CD4-positive, alpha-beta T cell treated with Interleukin-6 at 100 ng/mL for 8 hours (primary cell): ENCODE measurements at regions not wholly inside any gene's neighbourhood (a gene's known extent, or its start where the extent isn't known, plus 50 kb on each side); places are given as distances from the start of the nearest gene placed in this dataset.
A peak's percentile ranks its signal among the peaks of the same experiment; 100 is the strongest.

Experiments used
- DNase-seq: peaks from one replicate; pipeline ENCODE4 v3.0.0-alpha.2; 2020; ENCODE audit warnings: mixed read lengths, low spot score

DNA sequence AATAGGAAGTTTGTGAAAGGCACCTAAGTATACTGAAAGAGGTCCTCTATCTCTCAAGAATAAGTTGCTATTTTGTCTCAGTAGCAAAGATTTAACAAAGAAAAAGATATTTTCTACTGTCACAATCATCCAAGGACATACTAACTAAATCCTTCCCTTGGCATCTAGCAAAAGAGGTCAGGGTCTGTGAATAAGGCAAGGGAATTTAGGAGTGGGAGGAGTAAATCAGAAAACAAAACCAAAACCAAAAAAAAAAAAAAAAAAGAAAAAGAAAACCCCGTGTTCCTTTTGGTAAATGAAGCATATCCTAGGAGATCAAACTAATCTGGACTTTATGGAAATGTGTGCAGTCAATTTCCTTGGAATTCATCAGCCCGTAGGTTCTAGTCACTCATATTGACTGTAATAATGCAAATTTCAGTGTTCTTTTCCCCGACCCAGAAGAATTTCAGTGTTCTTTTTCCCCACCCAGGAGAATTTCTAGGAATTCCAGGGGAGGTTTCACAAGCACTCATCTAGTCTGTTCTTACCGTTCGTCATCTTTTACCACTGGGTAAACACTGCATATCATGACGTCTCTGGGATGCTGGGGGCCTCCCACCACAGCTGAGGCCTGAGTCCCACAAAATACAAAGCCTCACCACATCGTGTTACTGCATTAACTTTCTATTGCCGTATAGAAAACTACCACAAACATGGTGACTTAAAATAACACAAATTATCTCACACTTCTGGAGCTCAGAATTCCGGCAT lies 113.8 kb upstream of the CCDC54 start:
- no peak for DNase-seq

DNA sequence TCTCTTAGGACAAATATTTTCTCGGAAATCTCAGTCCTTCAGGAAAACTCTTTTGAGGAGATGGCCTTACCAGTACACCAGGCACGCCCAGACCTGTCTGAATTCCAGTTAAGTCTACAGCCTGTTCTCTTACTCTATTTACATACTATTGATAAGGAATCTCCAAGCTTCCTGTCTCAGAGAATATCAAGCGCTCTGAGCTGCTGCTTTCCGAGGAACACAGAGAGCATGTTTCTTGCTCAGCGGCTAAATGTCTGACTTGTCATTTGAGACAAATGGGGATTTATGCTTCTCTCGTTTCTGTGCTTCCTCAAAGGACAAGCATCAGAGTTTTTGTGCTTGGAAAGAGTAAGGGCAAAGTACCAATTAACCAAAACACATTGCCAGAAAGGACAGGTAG lies 112.4 kb upstream of the CCDC54 start:
- DNase-seq: no peak

DNA sequence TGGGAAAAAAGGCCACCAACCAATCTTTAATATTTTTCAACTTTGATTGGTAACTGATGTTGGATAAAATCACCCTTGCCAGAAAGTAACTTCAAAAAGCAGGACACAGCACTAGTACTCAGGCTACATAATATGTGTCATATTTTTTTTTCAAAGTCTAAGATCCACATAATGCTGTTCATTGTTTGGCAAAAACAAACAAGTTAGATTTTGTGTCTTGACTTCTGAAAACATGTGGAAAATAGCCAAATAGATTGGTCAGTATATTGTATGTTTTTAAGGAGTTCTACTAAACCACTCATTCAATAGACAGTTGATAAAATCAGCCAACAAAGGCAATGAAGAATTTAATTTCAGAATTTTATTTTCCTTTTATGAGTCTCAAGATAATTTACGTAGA lies 111.7 kb upstream of the CCDC54 start:
- DNase-seq: no peak

DNA sequence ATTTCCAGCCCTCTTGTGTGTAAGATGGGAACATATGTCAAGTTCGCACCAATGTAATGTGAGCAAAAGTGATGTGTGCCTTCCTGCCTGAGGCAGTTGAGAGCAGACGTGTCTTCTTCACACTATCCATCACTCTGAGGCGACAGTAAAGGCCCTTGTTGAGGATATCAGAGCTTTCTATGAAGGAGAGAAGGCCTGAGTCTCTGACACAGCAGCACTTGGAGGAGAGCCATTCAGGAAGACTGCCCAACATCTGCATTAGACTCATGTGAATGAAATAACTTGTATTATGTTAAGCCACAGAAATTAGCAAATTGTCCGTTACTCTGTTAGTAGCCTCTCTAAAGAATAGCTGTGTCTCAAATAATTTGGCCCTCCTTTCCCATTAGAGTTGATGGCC lies 108.8 kb upstream of the CCDC54 start:
- DNase-seq: no peak

DNA sequence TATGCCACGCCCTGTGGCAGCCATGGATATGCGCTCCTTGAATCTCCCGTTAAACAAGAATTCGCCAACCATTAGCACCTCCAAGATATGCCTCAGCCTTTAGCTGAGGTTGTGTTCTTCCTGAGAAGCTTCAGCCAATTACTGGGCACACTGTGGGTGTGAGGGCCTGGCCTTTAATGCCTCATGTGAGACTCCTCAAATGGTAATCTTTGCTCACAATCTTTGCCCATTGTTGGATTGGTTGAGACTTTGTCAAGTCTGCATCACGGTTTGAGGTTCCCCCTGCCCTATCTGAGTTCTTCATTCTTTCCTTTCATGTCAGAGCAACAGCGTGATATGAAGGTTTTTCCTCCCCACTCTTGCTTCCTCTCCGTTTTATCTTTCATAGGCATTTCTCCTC lies 108.1 kb upstream of the CCDC54 start:
- DNase-seq: no peak

DNA sequence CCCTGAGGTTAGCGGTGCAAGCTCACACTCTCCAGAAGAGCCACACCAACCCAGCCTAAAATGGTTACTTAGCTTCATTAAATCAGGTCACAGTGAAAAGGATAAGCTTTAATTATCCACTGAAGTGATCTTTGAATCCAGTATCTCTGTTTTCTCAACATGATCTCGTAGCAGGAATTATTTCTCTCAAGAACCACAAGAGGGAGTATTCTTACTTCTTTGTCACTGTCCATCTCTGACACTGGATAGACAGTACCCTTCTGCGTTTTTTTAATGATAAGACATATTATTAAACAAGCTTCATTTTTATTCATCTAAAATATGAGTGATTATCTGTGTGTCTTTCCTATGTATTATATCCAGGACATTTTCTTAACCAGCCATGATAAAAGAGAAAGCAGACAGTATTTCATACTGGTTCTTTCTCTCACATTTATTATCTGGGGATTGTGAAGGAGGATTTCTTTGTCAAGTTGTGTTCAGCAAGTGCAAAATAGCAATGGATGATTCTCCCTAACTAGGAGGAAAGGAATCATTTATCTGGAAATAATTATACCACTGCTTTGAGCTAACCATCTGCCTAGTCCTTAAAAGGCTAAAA lies 105.4 kb upstream of the CCDC54 start:
- DNase-seq: peak; percentile 2

DNA sequence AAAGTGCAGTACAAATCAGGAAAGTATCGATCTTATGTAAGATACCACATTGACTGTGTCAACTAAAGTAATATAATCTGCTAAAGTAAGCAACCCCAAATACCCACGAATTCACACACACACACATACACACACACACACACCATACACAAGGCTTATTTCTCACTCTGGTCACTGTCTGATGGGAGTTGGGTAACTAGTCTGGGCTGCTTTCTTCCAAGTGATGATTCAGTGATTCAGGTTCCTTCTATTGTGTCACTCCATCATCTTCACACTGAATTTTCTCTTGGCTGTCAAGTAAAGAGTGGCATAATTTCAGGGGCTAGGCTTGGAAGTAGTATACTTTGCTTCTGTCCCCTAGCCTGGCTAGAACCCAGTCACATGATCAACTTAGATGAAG lies 104.8 kb upstream of the CCDC54 start:
- no peak for DNase-seq

DNA sequence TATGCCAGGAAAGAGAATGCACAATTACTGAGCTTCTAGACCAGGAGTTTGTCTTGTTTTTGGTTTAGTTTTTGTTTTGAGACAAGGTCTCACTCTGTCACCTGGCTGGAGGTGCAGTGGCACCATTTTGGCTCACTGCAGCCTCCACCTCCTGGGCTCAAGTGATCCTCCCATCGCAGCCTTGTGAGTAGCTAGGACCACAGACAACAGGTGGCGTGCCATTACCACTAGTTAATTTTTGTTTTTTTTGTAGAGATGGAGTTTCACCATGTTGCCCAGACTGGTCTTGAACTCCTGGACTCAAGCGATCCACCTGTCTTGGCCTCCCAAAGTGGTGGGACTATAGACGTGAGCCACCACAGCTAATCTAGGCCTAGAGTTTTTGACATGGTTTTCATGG lies 104.4 kb upstream of the CCDC54 start:
- DNase-seq: no peak

DNA sequence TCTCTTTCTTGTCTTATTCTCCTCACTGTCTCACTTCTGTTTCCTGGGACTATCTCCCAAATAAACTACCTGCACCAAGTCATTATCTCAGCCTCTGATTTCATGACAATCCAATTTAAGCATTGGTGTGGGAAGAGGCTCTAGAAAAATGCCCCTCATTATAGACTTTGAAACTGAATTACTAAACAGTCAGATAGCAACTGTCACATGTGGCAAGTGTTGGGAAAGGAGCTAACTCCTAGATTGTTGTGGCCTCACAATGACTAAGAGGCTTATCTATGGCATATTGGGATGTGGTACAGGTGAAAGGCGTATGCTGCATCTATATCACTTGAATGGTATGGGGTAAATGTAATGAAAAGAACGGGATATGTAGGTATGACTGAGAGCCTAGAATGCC lies 103.5 kb upstream of the CCDC54 start:
- no peak for DNase-seq

DNA sequence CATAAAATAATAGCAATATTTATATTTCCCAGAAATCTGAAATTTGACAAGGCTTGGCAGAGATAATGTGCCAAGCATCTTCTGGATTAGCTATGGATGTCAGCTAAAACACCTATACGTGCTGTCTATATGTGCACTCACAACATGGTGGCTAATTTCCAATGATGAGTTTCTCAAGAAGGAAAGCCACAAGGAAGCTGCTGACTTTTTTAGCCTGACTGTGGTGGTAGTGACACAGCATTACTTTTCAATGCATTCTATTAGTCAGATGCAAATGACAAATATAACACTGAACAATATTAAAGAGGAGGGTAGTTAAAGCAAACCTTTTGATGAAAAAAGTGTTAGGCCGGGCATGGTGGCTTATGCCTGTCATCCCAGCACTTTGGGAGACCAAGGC lies 101.7 kb upstream of the CCDC54 start:
- DNase-seq: no peak

DNA sequence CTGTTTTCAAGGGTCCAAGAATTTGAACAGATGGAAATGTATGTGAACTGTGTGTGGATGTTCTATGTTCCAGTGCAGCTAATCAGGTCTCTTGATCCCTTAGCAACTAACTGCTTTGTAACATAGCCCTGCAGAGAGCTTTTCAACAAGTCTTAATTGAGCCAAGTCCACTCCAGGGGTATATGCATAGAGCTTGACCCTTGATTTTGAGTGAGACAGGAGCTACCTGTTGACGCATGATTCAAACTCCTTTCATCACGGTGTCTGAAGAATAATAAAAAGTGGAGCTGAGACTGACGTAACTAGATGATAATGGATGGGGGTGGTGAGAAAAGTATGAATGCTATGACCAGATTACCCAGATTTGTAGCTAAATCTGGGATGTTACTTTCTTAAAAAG lies 93.3 kb upstream of the CCDC54 start:
- DNase-seq: no peak

DNA sequence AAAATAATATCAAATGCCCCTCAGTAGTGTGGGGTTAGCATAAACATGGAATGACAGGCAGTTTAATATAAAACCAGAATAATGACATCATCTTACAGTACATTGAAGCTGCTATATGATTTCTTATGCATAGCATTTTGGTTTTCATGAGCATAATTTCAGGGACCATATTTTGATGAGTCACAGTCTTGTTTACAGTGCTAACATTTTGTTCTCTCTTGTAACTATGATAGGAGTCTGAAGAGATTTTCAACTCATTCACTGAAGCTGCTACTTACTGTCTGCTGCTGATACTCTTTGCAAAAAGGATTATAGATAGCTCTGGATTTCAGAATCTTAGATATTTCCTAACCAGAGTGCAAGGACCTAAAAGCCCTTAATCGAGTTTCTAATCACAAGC lies 92.6 kb upstream of the CCDC54 start:
- no peak for DNase-seq

DNA sequence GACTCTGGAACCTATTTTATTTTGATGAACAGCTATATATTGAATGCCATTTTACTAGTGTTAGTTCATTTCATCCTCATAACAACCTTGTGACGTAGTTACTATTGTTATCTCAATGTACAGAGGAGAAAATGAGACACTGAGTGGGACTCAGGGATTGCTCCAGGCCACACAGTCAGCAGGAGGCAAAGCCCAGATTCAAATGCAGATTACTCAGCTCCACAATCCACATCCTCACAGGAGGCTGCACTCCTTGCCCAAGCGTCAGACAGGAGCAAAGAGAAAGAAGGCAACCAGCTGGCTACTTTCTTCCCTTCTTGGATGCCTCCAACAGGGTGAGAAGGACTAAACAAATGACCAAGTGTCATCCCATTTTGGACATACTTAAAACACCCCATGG lies 92.0 kb upstream of the CCDC54 start:
- no peak for DNase-seq

DNA sequence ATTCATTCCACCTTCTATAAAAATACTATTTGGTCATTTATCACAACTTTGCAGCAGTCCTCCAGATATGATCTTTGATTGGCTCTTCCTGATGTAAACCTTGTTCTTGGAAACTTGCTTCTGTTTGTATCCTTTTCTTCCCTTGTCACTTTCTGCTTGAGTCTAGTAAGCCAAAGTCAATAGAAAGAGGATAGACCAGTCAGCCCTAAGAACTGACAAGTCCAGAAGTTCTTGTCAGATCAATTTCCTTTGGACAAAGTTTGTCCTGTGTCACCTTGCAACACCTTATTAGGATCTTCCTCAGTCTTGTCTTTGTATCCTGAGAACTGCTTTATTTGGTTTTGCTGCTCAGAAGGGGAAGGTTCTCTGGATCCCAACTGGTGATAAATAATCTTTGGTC lies 87.9 kb upstream of the CCDC54 start:
- no peak for DNase-seq

DNA sequence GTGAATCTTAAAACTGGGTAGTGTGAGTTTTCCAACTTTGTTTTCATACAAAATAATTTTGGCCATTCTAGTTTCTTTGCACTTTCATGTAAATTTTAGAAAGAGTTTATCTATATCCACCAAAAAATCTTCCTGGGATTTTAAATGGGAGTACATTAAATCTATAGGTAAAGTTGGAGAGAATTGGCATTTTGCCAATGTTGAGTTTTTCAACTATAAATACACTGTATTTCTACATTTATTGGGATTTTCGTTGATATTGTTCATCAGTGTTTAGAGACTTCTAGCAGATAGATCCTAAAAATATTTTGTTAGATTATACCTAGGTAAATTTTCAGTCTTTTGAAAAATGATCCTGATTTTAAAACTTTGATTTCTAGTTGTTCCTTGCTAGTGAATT lies 83.1 kb upstream of the CCDC54 start:
- no peak for DNase-seq

DNA sequence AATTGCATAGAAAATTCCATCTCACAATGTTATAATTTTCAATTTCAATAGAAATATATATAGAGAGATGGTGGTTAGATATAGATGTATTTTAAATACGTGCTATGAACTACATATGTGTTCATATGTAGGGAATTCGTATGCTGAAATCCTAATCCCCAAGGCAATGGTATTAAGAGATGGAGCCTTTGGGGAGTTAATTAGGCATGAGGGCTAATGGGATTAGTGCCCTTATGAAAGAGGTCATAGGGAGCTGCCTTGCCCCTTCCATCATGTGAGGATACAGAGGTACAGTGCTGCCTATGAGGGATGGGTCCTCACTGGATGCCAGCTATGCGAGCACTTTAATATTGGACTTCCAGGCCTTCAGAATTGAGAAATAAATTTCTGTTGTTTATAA lies 79.6 kb upstream of the CCDC54 start:
- DNase-seq: no peak

DNA sequence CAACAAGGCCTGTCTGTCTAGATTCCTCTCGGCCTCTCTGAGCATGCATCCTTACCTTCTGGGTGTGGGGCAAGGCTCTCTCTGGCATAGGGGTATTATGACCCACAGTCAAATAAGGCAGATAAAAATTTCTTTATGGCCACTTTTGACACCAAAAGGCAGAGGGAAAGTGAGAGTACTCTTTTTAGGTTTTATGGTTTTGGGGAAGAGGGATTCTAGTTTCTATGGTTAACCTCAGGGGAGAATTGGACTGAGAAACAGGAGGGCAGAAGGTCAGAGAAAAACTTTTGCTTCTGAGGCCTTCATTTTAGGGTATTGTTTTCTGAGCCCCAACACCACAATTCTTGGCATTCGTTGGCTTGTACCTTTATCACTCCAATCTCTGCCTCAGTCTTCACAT lies 70.0 kb upstream of the CCDC54 start:
- DNase-seq: no peak

DNA sequence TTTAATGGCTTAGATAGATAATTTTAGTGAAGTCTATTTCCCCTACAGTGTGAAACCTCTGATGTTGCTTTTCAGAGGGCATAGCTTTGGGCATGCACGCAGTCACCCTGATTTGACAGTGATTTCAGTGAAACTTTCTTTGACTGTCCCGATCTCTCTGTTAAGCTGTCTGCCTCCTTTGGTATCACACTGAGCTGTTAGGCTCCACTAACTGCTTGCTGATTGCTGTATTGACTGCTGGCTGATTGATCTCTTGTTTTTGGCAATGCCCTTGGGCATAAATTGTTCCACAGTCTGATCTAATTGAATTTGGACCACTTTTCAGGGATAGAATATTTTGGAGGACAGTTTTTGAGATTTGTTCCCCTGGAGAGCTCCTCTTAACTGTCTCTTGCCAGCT lies 68.5 kb upstream of the CCDC54 start:
- DNase-seq: no peak

DNA sequence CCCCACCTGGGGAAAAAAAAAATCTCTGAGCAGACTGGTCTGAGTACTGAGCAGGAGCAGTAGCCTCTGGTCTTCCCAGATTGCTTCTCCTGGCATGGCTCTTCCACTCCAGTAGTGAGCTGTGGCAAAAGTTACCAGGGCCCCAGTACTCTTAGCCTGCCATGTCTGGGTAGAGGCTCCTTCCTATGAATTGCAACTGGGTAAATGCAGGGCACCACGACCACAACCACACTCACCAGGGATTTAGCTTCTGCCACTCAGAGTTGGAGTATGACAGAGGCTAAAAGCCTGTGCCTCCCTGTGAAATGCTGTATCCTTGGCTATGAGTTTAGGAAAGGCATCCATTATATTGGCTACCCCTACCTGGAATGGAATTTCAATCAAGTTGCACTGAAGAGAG lies 67.9 kb upstream of the CCDC54 start:
- DNase-seq: no peak

DNA sequence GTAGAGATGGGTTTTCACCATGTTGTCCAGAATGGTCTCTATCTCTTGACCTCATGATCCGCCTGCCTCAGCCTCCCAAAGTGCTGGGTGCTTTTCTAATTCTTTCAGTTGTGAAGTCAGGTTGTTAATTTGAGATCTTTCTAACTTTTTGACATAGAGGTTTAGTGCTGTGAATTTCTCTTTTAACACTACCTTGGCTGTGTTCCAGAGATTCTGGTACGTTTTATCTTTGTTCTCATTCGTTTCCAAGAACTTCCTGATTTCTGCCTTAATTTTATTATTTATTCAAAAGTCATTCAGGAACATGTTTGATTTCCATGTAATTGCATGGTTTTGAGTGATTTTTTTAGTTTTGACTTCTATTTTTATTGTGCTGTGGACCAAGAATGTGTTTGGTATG lies 63.5 kb upstream of the CCDC54 start:
- no peak for DNase-seq

DNA sequence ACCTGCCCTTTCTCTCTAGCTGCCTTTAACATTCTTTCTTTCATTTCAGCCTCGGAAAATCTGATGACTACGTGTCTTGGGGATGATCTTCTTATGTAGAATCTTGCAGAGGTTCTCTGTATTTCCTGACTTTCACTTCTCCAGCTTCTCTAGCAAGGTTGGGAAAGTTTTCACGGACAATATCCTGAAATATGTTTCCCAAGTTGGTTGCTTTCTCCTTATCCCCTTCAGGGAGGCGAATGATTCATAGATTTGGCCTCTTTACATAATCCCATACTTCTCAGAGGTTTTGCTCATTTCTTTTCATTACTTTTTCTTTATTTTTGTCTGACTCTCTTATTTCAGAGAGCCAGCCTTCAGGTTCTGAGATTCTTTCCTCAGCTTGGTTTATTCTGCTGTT lies 62.1 kb upstream of the CCDC54 start:
- no peak for DNase-seq

DNA sequence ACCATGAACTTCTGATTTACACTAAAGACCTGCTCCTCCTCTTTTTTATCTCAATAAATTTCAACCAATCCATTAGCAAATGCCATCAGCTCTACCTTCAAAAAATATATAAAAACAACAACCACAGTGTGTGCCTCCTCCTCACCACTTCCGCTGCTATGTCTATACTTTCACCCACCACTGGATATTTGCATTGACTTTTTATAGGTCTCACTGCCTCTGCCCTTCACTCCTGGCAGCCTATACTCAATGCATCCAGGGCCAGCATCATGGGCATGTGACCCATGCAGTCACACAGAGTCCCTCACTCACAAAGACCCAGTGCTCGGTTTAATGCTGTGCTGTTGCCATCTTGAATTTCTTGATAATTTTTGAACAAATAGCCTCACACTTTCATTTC lies 53.5 kb upstream of the CCDC54 start:
- no peak for DNase-seq

DNA sequence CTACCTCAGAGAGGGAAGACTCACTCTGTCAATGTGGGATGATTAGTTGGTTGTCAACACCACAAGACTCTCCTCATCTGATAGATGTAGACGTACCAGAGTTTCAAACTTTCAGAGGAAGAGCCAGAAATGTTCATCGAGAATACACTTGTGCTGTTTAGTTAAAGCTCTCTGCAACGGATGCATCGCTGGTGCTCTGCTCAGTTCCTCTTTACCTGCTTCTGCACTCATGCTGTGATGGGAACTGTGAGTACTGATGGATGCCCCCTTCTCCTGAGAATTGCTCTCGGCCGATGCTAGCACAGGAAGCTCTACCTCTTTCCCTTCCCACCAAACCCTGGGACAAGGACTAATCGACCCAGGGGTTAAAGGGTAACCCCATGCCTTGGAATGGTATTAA lies 51.8 kb upstream of the CCDC54 start:
- DNase-seq: no peak
